HCT116 (cell line): ENCODE measurements at regions not wholly inside any gene's neighbourhood (a gene's known extent, or its start where the extent isn't known, plus 50 kb on each side); places are given as distances from the start of the nearest gene placed in this dataset.

Source experiments
- ATAC-seq: fragments of 200-7000 bp; cut with Tn5 transposase; 2 replicates; pipeline ENCODE4 v1.9.1; 2020; ENCODE audit warnings: mild to moderate bottlenecking, moderate library complexity
- BruUV-seq: library from RNA; stranded (reverse); fragments of 400-500 nt; replicated peaks from 2 replicates; lab custom pipeline; 2021; lab: Mats Ljungman, UMichigan
- CTCF ChIA-PET: fragments of 300-600 bp; sonication (Branson Sonifier 250); formaldehyde crosslinking; loops from one replicate; lab custom pipeline; 2021; ENCODE audit warnings: antibody characterized with exemption; lab: Charles Lee
- POLR2A ChIA-PET: fragments of 300-600, 350-600 bp; sonication (Branson Sonifier 250); formaldehyde crosslinking; loops from one replicate; lab custom pipeline; 2021; ENCODE audit warnings: antibody characterized with exemption; lab: Charles Lee
- RAD21 ChIA-PET, 2 experiments: fragments of 300-600 bp; sonication (Branson Sonifier 250); formaldehyde crosslinking; loops; one replicate each; lab custom pipeline; 2023; ENCODE audit warnings: low total read pairs in 2 of 2; ENCODE audit not compliant: uncharacterized antibody in 2 of 2, unreplicated experiment in 2 of 2, low non-redundant PET in 1 of 2; lab: Charles Lee
- DNase-seq: peaks from one replicate; pipeline ENCODE4 v3.0.0-alpha.2; 2010; ENCODE audit warnings: low read depth, low spot score
- H2AFZ ChIP-seq: fragments of 200-600 bp; shearing (Covaris generic), sonication (generic); 2 replicates; pipeline ENCODE4 v1.6.1; 2017; ENCODE audit warnings: low read depth, mixed run types, mixed read lengths, antibody characterized with exemption, low read length; ENCODE audit not compliant: poor library complexity, severe bottlenecking
- H3K27ac ChIP-seq: 2 replicates; pipeline ENCODE4 v1.5.1; 2012; ENCODE audit warnings: low read depth, low read length
- H3K27me3 ChIP-seq: fragments of 200-600 bp; sonication (generic); 2 replicates; pipeline ENCODE4 v1.6.1; 2016; ENCODE audit warnings: mixed run types, low read length, mixed read lengths; ENCODE audit not compliant: insufficient read depth
- H3K36me3 ChIP-seq, 2 experiments: fragments of 200-500 bp in 1 of 2; fragments of 200-600 bp in 1 of 2; sonication (Bioruptor generic) in 1 of 2; sonication (generic) in 1 of 2; 2 replicates each; pipeline versions ENCODE4 v1.5.1 to v1.6.1; 2014 to 2016; ENCODE audit warnings: low read length in 2 of 2, inconsistent platforms in 1 of 2, mixed read lengths in 1 of 2, mixed run types in 1 of 2; ENCODE audit not compliant: insufficient read depth in 2 of 2, control insufficient read depth in 1 of 2
- H3K4me1 ChIP-seq, 2 experiments: fragments of 200-600 bp in 1 of 2; sonication (generic) in 1 of 2; 2 replicates each; pipeline versions ENCODE4 v1.5.1 to v1.6.1; 2012 to 2017; ENCODE audit warnings: low read length in 2 of 2, inconsistent platforms in 1 of 2, mild to moderate bottlenecking in 1 of 2, mixed read lengths in 1 of 2, mixed run types in 1 of 2, moderate library complexity in 1 of 2; ENCODE audit not compliant: insufficient read depth in 2 of 2, control insufficient read depth in 1 of 2
- H3K4me2 ChIP-seq: fragments of 200-600 bp; sonication (generic); 2 replicates; pipeline ENCODE4 v1.6.1; 2017; ENCODE audit warnings: mixed run types, low read length, mixed read lengths
- H3K4me3 ChIP-seq, 2 experiments: fragments of 200-600 bp in 1 of 2; sonication (generic) in 1 of 2; replicated peaks in 1 of 2; 2 replicates each; pipeline ENCODE4 v1.5.1; 2011 to 2016; ENCODE audit warnings: low read length in 2 of 2, control low read depth in 1 of 2, low read depth in 1 of 2, mild to moderate bottlenecking in 1 of 2, mixed read lengths in 1 of 2, mixed run types in 1 of 2
- H3K79me2 ChIP-seq: fragments of 200-600 bp; sonication (generic); 2 replicates; pipeline ENCODE4 v1.6.1; 2017; ENCODE audit warnings: mild to moderate bottlenecking, mixed run types, low read length, moderate library complexity, mixed read lengths; ENCODE audit not compliant: insufficient read depth
- H3K9ac ChIP-seq: fragments of 200-600 bp; sonication (generic); 2 replicates; pipeline ENCODE4 v1.6.1; 2016; ENCODE audit warnings: low read length, mixed read lengths
- H3K9me2 ChIP-seq: fragments of 200-600 bp; sonication (generic), shearing (Covaris generic); 2 replicates; pipeline ENCODE4 v1.6.1; 2017; ENCODE audit warnings: mixed run types, mild to moderate bottlenecking, moderate library complexity; ENCODE audit not compliant: insufficient read depth
- H3K9me3 ChIP-seq, 2 experiments: fragments of 200-500 bp in 1 of 2; fragments of 200-600 bp in 1 of 2; sonication (Bioruptor generic) in 1 of 2; sonication (generic) in 1 of 2; 2 replicates each; pipeline ENCODE4 v1.6.1; 2014 to 2017; ENCODE audit warnings: low read length in 2 of 2, mixed read lengths in 2 of 2, inconsistent platforms in 1 of 2, low read depth in 1 of 2, mild to moderate bottlenecking in 1 of 2, mixed run types in 1 of 2, moderate library complexity in 1 of 2; ENCODE audit not compliant: control insufficient read depth in 1 of 2, insufficient read depth in 1 of 2
- H4K20me1 ChIP-seq: fragments of 200-600 bp; sonication (generic), shearing (Covaris generic); 2 replicates; pipeline ENCODE4 v1.6.1; 2017; ENCODE audit warnings: mixed run types, mild to moderate bottlenecking, moderate library complexity; ENCODE audit not compliant: insufficient read depth
- CBX3 ChIP-seq: IDR thresholded peaks from 2 replicates; pipeline ENCODE4 v1.6.1; 2012; ENCODE audit warnings: low read depth
- CEBPB ChIP-seq: IDR thresholded peaks from 2 replicates; pipeline ENCODE4 v1.6.1; 2012; ENCODE audit warnings: low read depth
- EGR1 ChIP-seq: IDR thresholded peaks from 2 replicates; pipeline ENCODE4 v1.6.1; 2012; ENCODE audit warnings: low read depth
- FOSL1 ChIP-seq: IDR thresholded peaks from 2 replicates; pipeline ENCODE4 v1.6.1; 2012; ENCODE audit warnings: low read depth
- JUND ChIP-seq: IDR thresholded peaks from 2 replicates; pipeline ENCODE4 v1.6.1; 2012
- POLR2A ChIP-seq: IDR thresholded peaks from 2 replicates; pipeline ENCODE4 v1.7.0; 2011; ENCODE audit warnings: borderline replicate concordance; ENCODE audit not compliant: insufficient read depth, insufficient read length; ENCODE audit errors: extremely low read depth
- SIN3A ChIP-seq: IDR thresholded peaks from 2 replicates; pipeline ENCODE4 v1.6.1; 2012; ENCODE audit warnings: low read depth
- SP1 ChIP-seq: IDR thresholded peaks from 2 replicates; pipeline ENCODE4 v1.6.1; 2012; ENCODE audit warnings: low read depth
- TCF7L2 ChIP-seq: IDR thresholded peaks from 2 replicates; pipeline ENCODE4 v1.7.0; 2011; ENCODE audit warnings: borderline replicate concordance, inconsistent platforms; ENCODE audit not compliant: insufficient read depth, insufficient read length; ENCODE audit errors: extremely low read depth
- intact Hi-C: fragments of 100-400 bp; cut with micrococcal nuclease; formaldehyde crosslinking; loops from 2 replicates; pipeline ENCODE4 v1.10.0; 2022
- TF ChIP-seq, protein P1 (sequence below): IDR thresholded peaks from 2 replicates; pipeline ENCODE4 v1.6.1; 2012; ENCODE audit warnings: low read depth
- TF ChIP-seq, protein P2 (sequence below): IDR thresholded peaks from 2 replicates; pipeline ENCODE4 v1.6.1; 2012
- TF ChIP-seq, protein P3 (sequence below): IDR thresholded peaks from 2 replicates; pipeline ENCODE4 v1.6.1; 2012
- TF ChIP-seq, protein P4 (sequence below), 3 experiments: fragments of 200-600 bp in 1 of 3; sonication (generic) in 1 of 3; IDR thresholded peaks in 2 of 3; conservative IDR thresholded peaks in 1 of 3; 2 replicates each; pipeline ENCODE4 v1.5.1; 2012 to 2017; ENCODE audit warnings: low read depth in 2 of 3, low read length in 2 of 3, antibody characterized with exemption in 1 of 3, borderline replicate concordance in 1 of 3, control low read depth in 1 of 3, mild to moderate bottlenecking in 1 of 3, mixed read lengths in 1 of 3, mixed run types in 1 of 3, moderate library complexity in 1 of 3; ENCODE audit not compliant: insufficient read depth in 1 of 3

DNA sequence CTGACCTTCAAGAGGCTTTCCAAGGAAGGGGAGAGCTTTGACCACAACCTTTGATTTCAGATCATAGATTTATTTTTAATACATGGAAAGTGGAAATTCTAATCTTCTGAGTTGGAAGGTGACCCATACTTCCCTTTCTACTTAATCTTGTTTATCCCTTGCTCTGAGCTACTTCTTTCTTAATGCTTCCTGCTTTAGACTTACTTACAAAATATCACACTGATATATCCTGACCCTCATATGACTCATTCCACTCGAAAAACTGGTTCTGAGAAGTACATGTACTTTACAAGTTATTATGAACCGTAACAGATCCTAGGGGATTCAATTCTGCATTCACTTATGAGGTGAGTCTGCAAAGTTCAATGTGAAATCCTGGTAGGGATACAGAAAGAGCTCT lies 76.2 kb upstream of the IRS2 start:
- intact Hi-C loops: no loop called here
- H3K9me3 ChIP-seq: no peaks in the 10 kb centered on the region
- ChIA-PET CTCF (no interaction called here), RAD21 (no interaction called here), POLR2A (no interaction called here)
- H3K4me3 ChIP-seq: no peak overlapping the region
- TF ChIP-seq JUND (peak; percentile 67), CBX3 (peak; percentile 27; the same call in 1 of the 2 replicates), FOSL1 (peak; percentile 67; the same call in 1 of the 2 replicates), TCF7L2 (no peak), EGR1 (no peak), POLR2A (no peak), CEBPB (peak; percentile 19; the same call in 1 of the 2 replicates), SIN3A (no peak), SP1 (peak; percentile 53)
- TF ChIP-seq, protein P1, sequence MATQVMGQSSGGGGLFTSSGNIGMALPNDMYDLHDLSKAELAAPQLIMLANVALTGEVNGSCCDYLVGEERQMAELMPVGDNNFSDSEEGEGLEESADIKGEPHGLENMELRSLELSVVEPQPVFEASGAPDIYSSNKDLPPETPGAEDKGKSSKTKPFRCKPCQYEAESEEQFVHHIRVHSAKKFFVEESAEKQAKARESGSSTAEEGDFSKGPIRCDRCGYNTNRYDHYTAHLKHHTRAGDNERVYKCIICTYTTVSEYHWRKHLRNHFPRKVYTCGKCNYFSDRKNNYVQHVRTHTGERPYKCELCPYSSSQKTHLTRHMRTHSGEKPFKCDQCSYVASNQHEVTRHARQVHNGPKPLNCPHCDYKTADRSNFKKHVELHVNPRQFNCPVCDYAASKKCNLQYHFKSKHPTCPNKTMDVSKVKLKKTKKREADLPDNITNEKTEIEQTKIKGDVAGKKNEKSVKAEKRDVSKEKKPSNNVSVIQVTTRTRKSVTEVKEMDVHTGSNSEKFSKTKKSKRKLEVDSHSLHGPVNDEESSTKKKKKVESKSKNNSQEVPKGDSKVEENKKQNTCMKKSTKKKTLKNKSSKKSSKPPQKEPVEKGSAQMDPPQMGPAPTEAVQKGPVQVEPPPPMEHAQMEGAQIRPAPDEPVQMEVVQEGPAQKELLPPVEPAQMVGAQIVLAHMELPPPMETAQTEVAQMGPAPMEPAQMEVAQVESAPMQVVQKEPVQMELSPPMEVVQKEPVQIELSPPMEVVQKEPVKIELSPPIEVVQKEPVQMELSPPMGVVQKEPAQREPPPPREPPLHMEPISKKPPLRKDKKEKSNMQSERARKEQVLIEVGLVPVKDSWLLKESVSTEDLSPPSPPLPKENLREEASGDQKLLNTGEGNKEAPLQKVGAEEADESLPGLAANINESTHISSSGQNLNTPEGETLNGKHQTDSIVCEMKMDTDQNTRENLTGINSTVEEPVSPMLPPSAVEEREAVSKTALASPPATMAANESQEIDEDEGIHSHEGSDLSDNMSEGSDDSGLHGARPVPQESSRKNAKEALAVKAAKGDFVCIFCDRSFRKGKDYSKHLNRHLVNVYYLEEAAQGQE: no peak
- TF ChIP-seq, protein P2, sequence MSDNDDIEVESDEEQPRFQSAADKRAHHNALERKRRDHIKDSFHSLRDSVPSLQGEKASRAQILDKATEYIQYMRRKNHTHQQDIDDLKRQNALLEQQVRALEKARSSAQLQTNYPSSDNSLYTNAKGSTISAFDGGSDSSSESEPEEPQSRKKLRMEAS: no peak
- TF ChIP-seq, protein P3, sequence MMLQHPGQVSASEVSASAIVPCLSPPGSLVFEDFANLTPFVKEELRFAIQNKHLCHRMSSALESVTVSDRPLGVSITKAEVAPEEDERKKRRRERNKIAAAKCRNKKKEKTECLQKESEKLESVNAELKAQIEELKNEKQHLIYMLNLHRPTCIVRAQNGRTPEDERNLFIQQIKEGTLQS: no peak
- TF ChIP-seq, protein P4, sequence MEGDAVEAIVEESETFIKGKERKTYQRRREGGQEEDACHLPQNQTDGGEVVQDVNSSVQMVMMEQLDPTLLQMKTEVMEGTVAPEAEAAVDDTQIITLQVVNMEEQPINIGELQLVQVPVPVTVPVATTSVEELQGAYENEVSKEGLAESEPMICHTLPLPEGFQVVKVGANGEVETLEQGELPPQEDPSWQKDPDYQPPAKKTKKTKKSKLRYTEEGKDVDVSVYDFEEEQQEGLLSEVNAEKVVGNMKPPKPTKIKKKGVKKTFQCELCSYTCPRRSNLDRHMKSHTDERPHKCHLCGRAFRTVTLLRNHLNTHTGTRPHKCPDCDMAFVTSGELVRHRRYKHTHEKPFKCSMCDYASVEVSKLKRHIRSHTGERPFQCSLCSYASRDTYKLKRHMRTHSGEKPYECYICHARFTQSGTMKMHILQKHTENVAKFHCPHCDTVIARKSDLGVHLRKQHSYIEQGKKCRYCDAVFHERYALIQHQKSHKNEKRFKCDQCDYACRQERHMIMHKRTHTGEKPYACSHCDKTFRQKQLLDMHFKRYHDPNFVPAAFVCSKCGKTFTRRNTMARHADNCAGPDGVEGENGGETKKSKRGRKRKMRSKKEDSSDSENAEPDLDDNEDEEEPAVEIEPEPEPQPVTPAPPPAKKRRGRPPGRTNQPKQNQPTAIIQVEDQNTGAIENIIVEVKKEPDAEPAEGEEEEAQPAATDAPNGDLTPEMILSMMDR (IDR thresholded peaks at IDR 0.05 in 2 of 3, conservative IDR thresholded peaks at IDR 0.05 in 1 of 3; ENCODE audit: borderline replicate concordance in 1 of 3, insufficient read depth in 1 of 3, low read depth in 2 of 3, low read length in 2 of 3): no peak
- H3K27me3 ChIP-seq: no peaks in the 10 kb centered on the region
- no peak overlapping the region for H3K9ac ChIP-seq
- DNase-seq: peak; percentile 15
- no peaks in the 10 kb centered on the region for H3K36me3 ChIP-seq
- no TSS peak for BruUV-seq
- peak overlapping the region; percentile 79 for H2AFZ ChIP-seq
- H3K9me2 ChIP-seq: no peaks in the 10 kb centered on the region
- peak; percentile 53 for ATAC-seq
- no peak overlapping the region for H3K27ac ChIP-seq
- H3K4me2 ChIP-seq: peak overlapping the region; percentile 55
- H3K79me2 ChIP-seq: no peaks in the 10 kb centered on the region
- no peaks in the 10 kb centered on the region; the same call in 1 of the 2 replicates for H4K20me1 ChIP-seq
- peaks cover 5 to 29% of the 10 kb centered on the region in 2 experiments; a peak in 3 of 4 replicates for H3K4me1 ChIP-seq
